ENCODE measurements at regions not wholly inside any gene's neighbourhood (a gene's known extent, or its start where the extent isn't known, plus 50 kb on each side); places are given as distances from the start of the nearest gene placed in this dataset.

- TF ChIP-seq POLR2A (IDR thresholded peaks at IDR 0.05; ENCODE audit: low read length) (no peak), GATA1 (IDR thresholded peaks at IDR 0.05; ENCODE audit: low read depth, low read length) (no peak)
Measured at GRCh38 chr4:84432713-84433112, 66.4 kb downstream of the NKX6-1 start.
